HG02642 (cell line): ENCODE measurements at regions not wholly inside any gene's neighbourhood (a gene's known extent, or its start where the extent isn't known, plus 50 kb on each side); places are given as distances from the start of the nearest gene placed in this dataset.
"Not testable (repeated sequence)": the region's sequence is repeated elsewhere in the genome, so short reads cannot be mapped to it uniquely, and the experiment has no call there.

Source experiments
- ATAC-seq: cut with Tn5 transposase; IDR thresholded peaks from one replicate; pipeline ENCODE4 v1.9.1; 2021; ENCODE audit warnings: mild to moderate bottlenecking; ENCODE audit not compliant: unreplicated experiment, poor library complexity

GRCh38 chr20:60762386-60762785 is 489.7 kb upstream of the CDH4 start:
- ATAC-seq: no peak

DNA sequence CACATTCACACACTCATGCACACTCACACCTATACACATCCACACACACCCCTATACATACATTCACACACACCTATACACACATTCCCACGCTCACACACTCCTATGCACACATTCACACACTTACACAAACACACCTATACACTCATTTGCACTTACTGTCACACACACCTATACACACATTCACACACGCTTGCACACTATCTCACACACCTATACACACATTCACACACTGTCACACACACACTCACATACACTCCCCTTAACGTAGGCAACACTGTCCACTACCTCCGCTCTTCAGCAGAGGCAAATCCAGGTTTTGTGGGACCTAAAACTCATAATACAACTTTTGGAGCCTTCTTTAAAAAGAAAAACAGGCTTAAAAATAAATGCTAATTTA is 487.7 kb upstream of the CDH4 start:
- no peak for ATAC-seq

DNA sequence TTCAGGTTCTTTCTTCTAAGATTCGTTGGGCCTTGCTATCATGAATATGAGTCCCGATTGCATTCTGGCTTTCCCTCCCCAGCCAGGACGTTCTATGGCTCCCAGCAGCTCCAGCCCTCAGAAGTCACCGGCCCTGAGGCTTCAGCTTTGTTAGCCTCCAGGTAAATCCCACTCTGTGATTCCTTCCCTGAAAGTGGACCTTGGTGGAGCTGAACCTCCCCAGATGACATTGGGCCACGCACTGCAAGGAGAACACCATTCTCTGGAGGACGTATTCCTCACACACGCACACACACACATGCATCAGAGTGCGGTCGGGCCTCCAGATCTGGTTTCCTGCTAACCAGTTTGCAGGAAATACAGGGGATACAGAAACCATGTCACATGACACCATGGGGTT is 487.3 kb upstream of the CDH4 start:
- no peak for ATAC-seq

GRCh38 chr20:60765821-60766403 is 486.1 kb upstream of the CDH4 start:
- ATAC-seq: no peak

DNA sequence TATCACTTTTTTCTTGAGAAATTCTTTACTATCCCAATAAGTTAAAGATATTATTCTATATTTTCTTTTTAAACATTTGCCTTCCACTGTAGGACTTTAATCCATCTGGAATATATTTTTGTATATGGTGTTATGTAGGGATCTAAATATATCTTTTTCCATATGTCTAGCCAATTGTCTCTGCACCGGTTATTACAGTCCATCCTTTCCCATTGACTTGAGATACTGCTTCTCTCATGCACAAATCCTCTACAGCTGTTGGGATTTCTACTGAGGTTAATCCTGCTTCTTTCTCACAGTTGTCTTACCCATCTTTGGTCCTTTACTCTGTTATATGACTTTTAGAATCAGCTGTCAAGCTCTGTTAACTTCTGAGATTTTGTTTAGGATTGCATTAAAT is 483.8 kb upstream of the CDH4 start:
- ATAC-seq: no peak

DNA sequence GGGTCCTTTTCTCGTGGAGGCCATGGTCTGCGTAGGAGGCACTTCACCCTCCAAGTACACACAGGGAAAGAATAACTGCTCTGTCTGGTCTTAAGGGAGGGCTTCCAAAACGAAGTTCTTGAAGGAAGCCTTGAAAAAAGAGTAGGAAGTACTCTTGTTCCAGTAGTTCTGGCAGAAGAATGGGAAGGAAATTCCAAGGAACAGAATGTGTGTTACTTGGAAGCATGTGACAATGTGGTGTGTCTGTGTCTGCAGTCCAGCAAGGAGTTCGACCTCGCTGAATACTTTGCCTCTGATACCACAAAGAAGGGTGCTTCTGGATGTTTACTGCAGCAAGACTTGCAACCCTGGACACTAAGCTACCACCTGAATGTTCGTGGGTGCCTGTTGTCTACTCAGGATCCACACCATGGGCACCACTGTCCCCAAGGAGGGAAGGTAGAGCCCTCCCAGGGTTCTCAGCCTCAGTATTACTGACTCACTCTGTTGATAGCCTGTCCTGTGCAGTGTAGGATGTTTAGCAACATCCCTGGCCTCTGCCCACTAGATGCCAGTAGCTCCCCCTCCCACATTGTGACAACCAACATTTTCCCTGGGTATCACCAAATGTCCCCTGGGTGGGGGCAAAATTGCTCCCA is 471.6 kb upstream of the CDH4 start:
- ATAC-seq: no peak

DNA sequence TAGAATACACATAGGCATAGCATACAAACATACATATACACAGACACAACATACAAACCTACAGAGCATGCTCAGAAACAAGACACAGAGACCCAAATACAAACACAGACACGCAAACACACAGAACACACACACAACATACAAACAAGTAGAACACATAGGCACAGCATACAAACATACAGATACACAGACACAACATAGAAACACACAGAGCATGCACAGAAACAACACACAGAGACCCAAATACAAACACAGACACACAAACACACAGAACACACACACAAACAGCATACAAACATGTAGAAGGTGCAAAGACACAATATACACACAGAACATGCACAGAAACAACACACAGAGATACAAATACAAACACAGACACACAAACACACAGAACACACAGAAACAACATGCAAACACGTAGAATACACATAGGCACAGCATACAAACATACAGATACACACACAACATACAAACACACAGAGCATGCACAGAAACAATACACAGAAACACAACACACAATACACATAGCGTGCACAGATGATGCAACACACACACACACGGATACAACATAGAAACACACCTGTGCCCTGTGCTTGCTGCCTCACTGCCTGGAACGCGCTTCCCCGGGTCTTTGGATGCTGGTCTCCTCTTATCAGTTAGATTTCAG is 469.0 kb upstream of the CDH4 start:
- ATAC-seq: no peak

DNA sequence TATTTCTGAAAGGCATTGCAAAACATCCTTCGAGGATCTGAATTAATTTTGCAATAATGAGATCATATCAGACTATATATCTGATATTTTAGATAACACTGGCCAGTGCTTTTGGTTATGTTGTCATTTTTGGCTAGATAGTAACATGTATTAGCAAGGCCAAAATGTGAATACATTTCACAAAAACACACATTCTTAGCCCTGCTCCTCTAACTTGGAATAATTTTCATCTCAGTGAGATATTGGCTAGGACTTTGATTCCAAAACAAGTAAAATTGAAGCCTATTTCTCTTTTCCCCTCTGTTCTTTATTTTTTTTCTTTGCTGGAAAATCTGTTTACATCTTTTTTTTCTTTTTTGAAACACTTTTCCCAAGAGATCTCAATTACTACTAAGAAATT is 466.8 kb upstream of the CDH4 start:
- ATAC-seq: no peak

DNA sequence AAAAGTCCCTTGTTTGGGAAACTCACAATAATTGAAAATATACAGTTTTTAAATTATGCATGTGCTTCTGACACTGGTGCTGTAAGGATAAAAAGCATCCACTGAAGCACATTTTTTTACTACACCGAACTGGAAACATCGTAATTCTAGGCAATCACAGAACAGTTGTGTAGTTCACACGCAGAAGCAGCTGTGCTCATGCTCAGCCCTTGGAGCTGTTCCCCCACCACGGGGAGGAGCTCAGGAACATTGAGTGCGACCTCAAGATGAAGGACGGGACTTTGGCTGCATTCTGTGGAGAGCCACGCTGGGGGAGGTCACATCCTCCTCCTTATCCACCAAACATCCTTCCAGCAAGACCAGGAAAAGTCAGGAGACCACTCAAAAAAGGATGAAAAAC is 466.3 kb upstream of the CDH4 start:
- no peak for ATAC-seq

DNA sequence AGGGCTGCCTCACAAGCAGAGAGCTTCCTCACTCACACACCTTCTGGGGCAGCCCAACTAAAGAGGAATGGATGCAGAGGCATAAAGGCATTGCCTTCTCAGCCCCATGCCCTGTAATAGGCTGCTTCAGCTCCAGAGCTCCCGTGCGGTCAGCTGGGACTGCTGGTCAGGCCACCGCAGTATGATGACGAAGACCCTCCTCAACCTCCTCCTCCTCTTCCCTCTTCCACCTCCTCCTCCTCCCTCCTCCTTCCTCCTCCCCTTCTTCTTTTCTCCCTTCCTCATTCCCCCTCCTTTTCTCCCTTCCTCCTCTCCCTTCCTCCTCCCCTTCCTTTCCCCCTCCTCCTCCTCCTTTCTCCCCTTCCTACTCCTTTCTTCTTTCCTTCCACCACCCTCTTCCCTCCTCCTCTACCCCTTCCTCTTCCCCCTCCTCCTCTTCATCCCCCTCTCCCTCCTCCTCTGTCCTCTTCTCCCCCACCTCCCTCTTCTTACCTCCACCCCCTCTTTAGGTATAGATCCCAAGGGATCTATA is 465.3 kb upstream of the CDH4 start:
- ATAC-seq: no peak

DNA sequence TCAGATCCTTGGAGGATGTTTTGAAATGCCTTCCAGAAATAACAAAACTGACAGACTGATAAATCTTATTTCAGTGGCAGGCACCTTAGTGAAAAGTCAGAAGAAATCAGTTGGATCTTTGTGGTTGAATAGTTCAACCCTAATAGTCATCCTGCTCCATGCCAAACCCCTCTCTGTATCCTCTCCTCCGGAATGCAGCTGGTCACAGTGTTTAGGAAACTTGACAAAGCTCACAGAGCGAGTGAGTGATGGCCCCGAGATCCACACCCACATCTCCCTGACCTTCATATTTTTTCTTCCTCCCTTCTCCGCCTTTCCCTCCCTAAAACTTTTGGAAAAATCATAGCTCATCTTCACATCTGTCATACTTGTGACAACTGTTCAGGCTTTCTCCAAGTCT is 464.8 kb upstream of the CDH4 start:
- no peak for ATAC-seq

- no peak for ATAC-seq
These were observed 464.0 kb upstream of the CDH4 start for GRCh38 chr20:60788070-60788469.

GRCh38 chr20:60789399-60789798 is 462.7 kb upstream of the CDH4 start:
- ATAC-seq: no peak

GRCh38 chr20:60790339-60790738 is 461.7 kb upstream of the CDH4 start:
- ATAC-seq: not testable (repeated sequence)

DNA sequence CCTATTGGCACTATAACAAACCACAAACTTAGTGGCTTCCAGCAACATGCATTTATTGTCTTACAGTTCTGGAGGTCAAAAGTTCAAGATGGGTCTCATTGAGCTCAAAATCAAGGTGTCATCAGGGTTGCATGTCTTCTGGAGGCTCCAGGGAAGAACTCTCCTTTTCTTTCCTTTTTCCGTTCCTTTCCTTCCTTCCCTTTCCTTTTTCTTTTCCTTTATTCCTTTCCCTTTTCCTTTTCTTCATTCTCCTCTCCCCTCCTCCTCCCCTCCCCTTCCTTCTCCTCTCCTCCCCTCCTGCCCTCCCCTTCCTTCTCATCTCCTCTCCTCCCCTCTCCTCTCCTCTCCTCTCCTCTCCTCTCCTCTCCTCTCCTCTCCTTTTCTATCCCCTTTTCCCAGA is 460.2 kb upstream of the CDH4 start:
- ATAC-seq: no peak

- ATAC-seq: no peak
These were observed 459.1 kb upstream of the CDH4 start for GRCh38 chr20:60792941-60793340.

- no peak for ATAC-seq
These were observed 457.4 kb upstream of the CDH4 start for GRCh38 chr20:60794674-60795073.

- ATAC-seq: no peak
These were observed 456.4 kb upstream of the CDH4 start for GRCh38 chr20:60795651-60796050.

DNA sequence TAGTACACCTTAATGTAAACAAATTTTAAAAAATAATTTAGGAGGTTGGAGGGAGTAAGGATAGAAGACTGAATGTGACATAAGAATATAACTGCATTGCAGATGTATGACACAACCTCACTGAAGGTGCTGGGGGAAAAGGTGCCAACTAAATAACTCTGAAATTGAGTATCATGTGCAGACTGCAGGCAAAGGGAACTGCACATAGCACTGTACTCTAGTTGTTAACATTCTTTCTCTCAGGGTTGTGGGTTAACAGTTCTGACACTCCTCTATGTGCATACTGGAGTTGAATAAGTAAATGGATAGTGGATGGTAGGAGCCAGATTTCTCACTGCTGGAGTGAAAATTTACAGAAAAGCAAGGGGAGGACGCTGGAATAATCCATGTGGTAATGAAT is 451.9 kb upstream of the CDH4 start:
- ATAC-seq: no peak

DNA sequence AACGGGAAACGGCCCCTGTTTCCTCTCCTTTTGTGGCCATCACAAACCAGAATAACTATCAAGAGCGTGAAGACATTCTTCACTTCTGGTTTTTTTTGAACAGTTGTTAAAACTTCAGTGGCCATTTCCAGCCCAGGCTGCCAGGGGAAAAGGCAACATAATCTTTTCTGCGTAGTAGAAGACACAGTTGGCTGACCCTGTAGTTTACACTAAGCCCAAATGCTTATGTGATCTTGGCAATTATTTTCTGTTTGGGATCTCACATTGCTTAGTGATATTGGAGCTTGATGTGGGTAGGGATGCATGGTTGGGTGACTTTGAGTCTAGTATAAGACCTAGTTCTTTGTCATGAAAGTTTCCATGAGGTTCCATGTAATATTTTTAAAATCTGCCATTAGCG is 449.4 kb upstream of the CDH4 start:
- no peak for ATAC-seq

GRCh38 chr20:60803335-60804055 is 448.6 kb upstream of the CDH4 start:
- no peak for ATAC-seq
